OCI-LY7 (cell line): ENCODE measurements at regions not wholly inside any gene's neighbourhood (a gene's known extent, or its start where the extent isn't known, plus 50 kb on each side); places are given as distances from the start of the nearest gene placed in this dataset.

Source experiments
- BruUV-seq: library from RNA; stranded (reverse); fragments of 400-500 nt; replicated peaks from 2 replicates; lab custom pipeline; 2021; lab: Mats Ljungman, UMichigan
- CTCF ChIA-PET: fragments of 300-600 bp; sonication (Branson Sonifier 250); formaldehyde crosslinking; loops from one replicate; lab custom pipeline; 2022; ENCODE audit warnings: antibody characterized with exemption; ENCODE audit not compliant: unreplicated experiment; lab: Charles Lee
- POLR2A ChIA-PET: fragments of 300-600 bp; sonication (Branson Sonifier 250); formaldehyde crosslinking; loops from one replicate; lab custom pipeline; 2022; ENCODE audit warnings: antibody characterized with exemption; lab: Charles Lee
- DNase-seq: peaks from one replicate; pipeline ENCODE4 v3.0.0-alpha.2; 2015; ENCODE audit warnings: low spot score
- H2AFZ ChIP-seq: fragments of 200-600 bp; sonication (generic), shearing (Covaris generic); 2 replicates; pipeline ENCODE4 v1.6.1; 2014; ENCODE audit warnings: mild to moderate bottlenecking, antibody characterized with exemption, low read length, moderate library complexity
- H3K27ac ChIP-seq: fragments of 200-600 bp; sonication (generic); 2 replicates; pipeline ENCODE4 v1.5.1; 2014; ENCODE audit warnings: mixed run types, low read depth, mild to moderate bottlenecking, moderate library complexity, low read length, inconsistent platforms; ENCODE audit not compliant: poor library complexity, severe bottlenecking
- H3K36me3 ChIP-seq: fragments of 200-600 bp; sonication (generic); 2 replicates; pipeline ENCODE4 v1.6.1; 2014; ENCODE audit warnings: mild to moderate bottlenecking, antibody characterized with exemption, low read length, moderate library complexity, mixed read lengths; ENCODE audit not compliant: insufficient read depth
- H3K4me1 ChIP-seq: fragments of 200-600 bp; sonication (generic); 2 replicates; pipeline ENCODE4 v1.5.1; 2014; ENCODE audit warnings: mild to moderate bottlenecking, low read length; ENCODE audit not compliant: insufficient read depth, poor library complexity, severe bottlenecking
- H3K4me2 ChIP-seq: fragments of 200-600 bp; sonication (generic); 2 replicates; pipeline ENCODE4 v1.6.1; 2014; ENCODE audit warnings: mild to moderate bottlenecking, low read length
- H3K4me3 ChIP-seq: fragments of 200-600 bp; sonication (generic); 2 replicates; pipeline ENCODE4 v1.5.1; 2014; ENCODE audit warnings: mild to moderate bottlenecking, low read depth, low read length; ENCODE audit not compliant: poor library complexity, severe bottlenecking
- H3K79me2 ChIP-seq: fragments of 200-600 bp; sonication (generic); 2 replicates; pipeline ENCODE4 v1.6.1; 2016; ENCODE audit warnings: low read depth, mild to moderate bottlenecking, low read length, moderate library complexity, mixed read lengths; ENCODE audit not compliant: insufficient read depth
- H3K9me2 ChIP-seq: fragments of 200-600 bp; sonication (generic); 2 replicates; pipeline ENCODE4 v1.6.1; 2016; ENCODE audit warnings: mild to moderate bottlenecking, low read length, mixed read lengths; ENCODE audit not compliant: insufficient read depth
- H3K9me3 ChIP-seq: fragments of 200-600 bp; sonication (generic); 2 replicates; pipeline ENCODE4 v1.6.1; 2014; ENCODE audit warnings: mild to moderate bottlenecking, mixed run types, low read length, mixed read lengths
- H4K20me1 ChIP-seq: fragments of 200-600 bp; sonication (generic); 2 replicates; pipeline ENCODE4 v1.6.1; 2014; ENCODE audit warnings: mild to moderate bottlenecking, antibody characterized with exemption, low read length, moderate library complexity, mixed read lengths; ENCODE audit not compliant: insufficient read depth
- EZH2phosphoT487 ChIP-seq: fragments of 200-600 bp; sonication (generic); IDR thresholded peaks from 2 replicates; pipeline ENCODE4 v1.6.1; 2018; ENCODE audit warnings: low read depth, borderline replicate concordance, mild to moderate bottlenecking, mixed run types, antibody characterized with exemption, low read length, moderate library complexity, mixed read lengths
- intact Hi-C: fragments of 100-400 bp; cut with micrococcal nuclease; formaldehyde crosslinking; loops from one replicate; pipeline ENCODE4 v1.10.0; 2022; ENCODE audit not compliant: unreplicated experiment
- TF ChIP-seq, protein P1 (sequence below): fragments of 200-600 bp; sonication (generic); conservative IDR thresholded peaks from 2 replicates; pipeline ENCODE4 v1.5.1; 2014; ENCODE audit warnings: mild to moderate bottlenecking, antibody characterized with exemption, low read length, moderate library complexity, mixed read lengths

DNA sequence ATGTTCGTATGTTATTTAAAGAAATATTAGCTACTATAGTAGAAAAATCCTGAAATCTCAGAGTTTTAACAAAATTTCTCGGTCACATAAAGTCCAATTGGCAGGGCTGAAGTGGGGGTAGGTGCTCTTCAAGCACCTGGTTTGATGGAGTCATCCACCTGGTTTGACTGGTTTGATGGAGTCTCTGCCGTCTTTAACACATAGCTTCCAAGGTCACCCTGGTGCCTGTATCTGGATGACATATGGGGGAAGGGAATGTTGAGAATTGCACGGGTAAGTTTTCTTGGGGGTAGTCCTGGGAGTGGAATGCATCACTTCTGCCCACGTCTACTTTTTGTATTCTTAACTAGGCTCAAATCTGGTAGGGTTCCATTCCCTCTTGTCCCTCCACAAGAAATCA is 351.2 kb downstream of the SH3GL2 start:
- DNase-seq: no peak
- CTCF ChIA-PET: no interaction called here
- H3K4me3 ChIP-seq: no peak overlapping the region
- intact Hi-C loops: no loop called here
- POLR2A ChIA-PET: no interaction called here
- no peaks in the 10 kb centered on the region for H4K20me1 ChIP-seq
- no peak overlapping the region for H3K4me2 ChIP-seq
- no peaks in the 10 kb centered on the region for H3K36me3 ChIP-seq
- no peaks in the 10 kb centered on the region for H3K4me1 ChIP-seq
- H3K9me2 ChIP-seq: no peaks in the 10 kb centered on the region
- TF ChIP-seq, protein P1, sequence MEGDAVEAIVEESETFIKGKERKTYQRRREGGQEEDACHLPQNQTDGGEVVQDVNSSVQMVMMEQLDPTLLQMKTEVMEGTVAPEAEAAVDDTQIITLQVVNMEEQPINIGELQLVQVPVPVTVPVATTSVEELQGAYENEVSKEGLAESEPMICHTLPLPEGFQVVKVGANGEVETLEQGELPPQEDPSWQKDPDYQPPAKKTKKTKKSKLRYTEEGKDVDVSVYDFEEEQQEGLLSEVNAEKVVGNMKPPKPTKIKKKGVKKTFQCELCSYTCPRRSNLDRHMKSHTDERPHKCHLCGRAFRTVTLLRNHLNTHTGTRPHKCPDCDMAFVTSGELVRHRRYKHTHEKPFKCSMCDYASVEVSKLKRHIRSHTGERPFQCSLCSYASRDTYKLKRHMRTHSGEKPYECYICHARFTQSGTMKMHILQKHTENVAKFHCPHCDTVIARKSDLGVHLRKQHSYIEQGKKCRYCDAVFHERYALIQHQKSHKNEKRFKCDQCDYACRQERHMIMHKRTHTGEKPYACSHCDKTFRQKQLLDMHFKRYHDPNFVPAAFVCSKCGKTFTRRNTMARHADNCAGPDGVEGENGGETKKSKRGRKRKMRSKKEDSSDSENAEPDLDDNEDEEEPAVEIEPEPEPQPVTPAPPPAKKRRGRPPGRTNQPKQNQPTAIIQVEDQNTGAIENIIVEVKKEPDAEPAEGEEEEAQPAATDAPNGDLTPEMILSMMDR: no peak
- no peak for TF ChIP-seq EZH2phosphoT487
- H2AFZ ChIP-seq: no peak overlapping the region
- no TSS peak for BruUV-seq
- no peaks in the 10 kb centered on the region for H3K79me2 ChIP-seq
- no peak overlapping the region for H3K27ac ChIP-seq
- H3K9me3 ChIP-seq: no peaks in the 10 kb centered on the region

DNA sequence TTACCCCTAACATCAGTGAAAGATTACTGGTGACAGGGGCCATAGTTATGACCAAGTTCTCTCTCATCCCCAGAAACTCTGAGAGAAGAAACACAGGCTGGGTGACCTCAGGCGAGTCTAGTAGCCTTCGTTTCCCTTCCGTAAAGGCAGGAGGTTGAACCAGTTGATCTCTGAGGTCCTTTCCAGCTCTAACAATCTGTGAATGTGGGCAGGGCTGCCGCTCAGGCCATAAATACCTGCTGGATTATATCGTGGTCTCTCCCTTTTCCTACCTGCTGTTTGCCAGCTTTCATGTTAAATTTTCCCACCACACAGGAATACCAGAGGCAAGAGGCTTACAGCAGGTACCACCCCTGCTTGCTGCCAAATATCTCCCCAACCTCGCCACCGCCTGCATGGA is 357.5 kb downstream of the SH3GL2 start:
- intact Hi-C loops: no loop called here
- Histone ChIP-seq H4K20me1 (no peaks in the 10 kb centered on the region), H2AFZ (no peak overlapping the region), H3K27ac (no peak overlapping the region), H3K4me1 (no peaks in the 10 kb centered on the region), H3K4me2 (no peak overlapping the region), H3K4me3 (no peak overlapping the region), H3K9me2 (no peaks in the 10 kb centered on the region), H3K9me3 (no peaks in the 10 kb centered on the region), H3K36me3 (no peaks in the 10 kb centered on the region), H3K79me2 (no peaks in the 10 kb centered on the region)
- no TSS peak for BruUV-seq
- ChIA-PET CTCF (no interaction called here), POLR2A (no interaction called here)
- no peak for TF ChIP-seq EZH2phosphoT487
- TF ChIP-seq, protein P1: no peak
- no peak for DNase-seq

DNA sequence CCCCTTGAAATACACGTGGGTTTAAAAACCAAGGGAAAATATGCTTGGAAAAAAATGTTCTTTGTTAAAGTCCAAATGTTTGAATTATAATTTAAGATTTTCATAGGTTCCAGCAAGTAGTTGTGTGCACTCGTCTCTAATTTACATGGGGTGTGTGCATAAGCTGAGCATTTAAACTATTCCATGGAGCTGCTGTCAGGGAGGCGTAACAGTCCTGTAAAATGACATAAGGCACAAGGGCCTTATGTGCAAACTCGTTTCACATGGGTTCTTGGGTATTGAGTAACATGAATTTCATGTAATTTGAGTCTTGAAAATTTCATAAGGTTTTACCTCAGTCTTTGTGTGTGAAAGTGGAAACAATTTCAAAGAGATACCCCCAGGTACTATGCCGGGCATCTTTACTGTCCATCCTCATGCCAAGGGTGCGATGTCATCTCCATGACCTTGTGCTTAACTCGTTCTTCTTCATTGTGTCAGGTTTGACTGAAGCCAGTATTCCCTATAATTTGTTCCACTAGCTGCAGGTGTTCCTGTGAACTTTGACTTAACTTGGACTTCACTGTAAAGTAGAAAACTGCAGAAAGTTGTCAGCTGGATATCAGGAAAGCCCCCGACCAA is 359.3 kb downstream of the SH3GL2 start:
- Histone ChIP-seq H3K9me3 (no peaks in the 10 kb centered on the region), H2AFZ (no peak overlapping the region), H3K36me3 (no peaks in the 10 kb centered on the region), H3K79me2 (no peaks in the 10 kb centered on the region), H3K4me3 (no peak overlapping the region), H3K4me1 (no peaks in the 10 kb centered on the region), H3K9me2 (no peaks in the 10 kb centered on the region), H3K27ac (no peak overlapping the region), H4K20me1 (no peaks in the 10 kb centered on the region), H3K4me2 (no peak overlapping the region)
- ChIA-PET POLR2A (interaction anchor here (1.4 kb wide), 1 partner anchor 15 kb away, joined by 4 read pairs; no protein-coding TSS in a partner anchor), CTCF (no interaction called here)
- no peak for DNase-seq
- TF ChIP-seq EZH2phosphoT487: no peak
- TF ChIP-seq, protein P1: no peak
- no TSS peak for BruUV-seq
- intact Hi-C loops: no loop called here
